Activated CD4-positive, alpha-beta T cell treated with anti-CD3 and anti-CD28 coated beads, Interleukin-2, amount 10 ng/mL, durations not matched to agents 7 days and 5 days (primary cell): ENCODE measurements at regions not wholly inside any gene's neighbourhood (a gene's known extent, or its start where the extent isn't known, plus 50 kb on each side); places are given as distances from the start of the nearest gene placed in this dataset.
"Not testable (repeated sequence)": the region's sequence is repeated elsewhere in the genome, so short reads cannot be mapped to it uniquely, and the experiment has no call there.

ENCODE experiments used
- CTCF ChIA-PET: fragments of 350-600 bp; sonication (Branson Sonifier 250); formaldehyde crosslinking; loops from one replicate; lab custom pipeline; 2021; ENCODE audit warnings: antibody characterized with exemption; lab: Charles Lee
- POLR2A ChIA-PET: fragments of 350-600 bp; sonication (Branson Sonifier 250); formaldehyde crosslinking; loops from one replicate; lab custom pipeline; 2021; ENCODE audit warnings: antibody characterized with exemption; lab: Charles Lee
- DNase-seq: peaks from one replicate; pipeline ENCODE4 v3.0.0-alpha.2; 2020
- H3K27ac Mint-ChIP-seq: one replicate; pipeline ENCODE4 v1.8.0; 2021; ENCODE audit warnings: mild to moderate bottlenecking, moderate library complexity, mixed read lengths
- H3K27me3 Mint-ChIP-seq: one replicate; pipeline ENCODE4 v1.8.0; 2021; ENCODE audit warnings: mixed read lengths
- H3K36me3 Mint-ChIP-seq: one replicate; pipeline ENCODE4 v1.8.0; 2021; ENCODE audit warnings: low read depth, mixed read lengths
- H3K4me1 Mint-ChIP-seq: one replicate; pipeline ENCODE4 v1.8.0; 2021; ENCODE audit warnings: mixed read lengths
- H3K4me3 Mint-ChIP-seq: one replicate; pipeline ENCODE4 v1.8.0; 2021; ENCODE audit warnings: mild to moderate bottlenecking, moderate library complexity, mixed read lengths
- H3K9me3 Mint-ChIP-seq: one replicate; pipeline ENCODE4 v1.8.0; 2021; ENCODE audit warnings: mixed read lengths

GRCh38 chr3:190959077-190959476, 96.6 kb upstream of the GMNC start:
- H3K27ac Mint-ChIP-seq = no peak overlapping the region
- no peaks in the 10 kb centered on the region for H3K4me1 Mint-ChIP-seq
- ChIA-PET CTCF (no interaction called here), POLR2A (no interaction called here)
- no peaks in the 10 kb centered on the region for H3K36me3 Mint-ChIP-seq
- no peak for DNase-seq
- H3K4me3 Mint-ChIP-seq = no peak overlapping the region
- H3K27me3 Mint-ChIP-seq = no peaks in the 10 kb centered on the region
- H3K9me3 Mint-ChIP-seq = peaks cover 3% of the 10 kb centered on the region

DNA sequence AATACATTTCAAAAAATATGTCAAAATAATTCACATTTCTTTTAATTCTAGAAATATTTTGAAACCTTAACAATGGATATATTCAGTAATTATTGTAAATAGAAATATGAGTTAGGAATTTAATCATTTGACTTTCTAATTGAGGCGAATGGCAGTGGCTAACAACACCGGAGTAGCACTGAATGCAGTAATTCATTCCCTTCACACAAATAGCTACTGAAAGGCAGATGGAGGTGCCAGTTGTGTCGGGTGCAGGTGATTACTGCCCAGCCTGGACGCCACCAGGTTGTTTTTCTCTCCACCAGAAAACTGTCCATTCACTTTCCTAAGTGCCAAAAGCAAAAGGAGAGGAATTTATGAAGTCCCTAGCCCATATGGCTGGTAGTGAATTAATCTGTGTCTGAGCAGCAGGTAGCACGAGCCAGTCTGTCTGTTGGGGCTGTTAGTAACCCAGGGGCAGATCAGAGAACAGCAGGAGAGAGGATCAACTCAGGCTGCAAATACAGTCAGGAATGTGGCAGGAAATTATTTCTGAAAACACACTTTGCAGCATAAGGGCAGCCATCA, 79.3 kb upstream of the GMNC start:
- DNase-seq = no peak
- no peak overlapping the region for H3K4me3 Mint-ChIP-seq
- no peaks in the 10 kb centered on the region for H3K36me3 Mint-ChIP-seq
- CTCF ChIA-PET = no interaction called here
- no peak overlapping the region for H3K27ac Mint-ChIP-seq
- no peaks in the 10 kb centered on the region for H3K27me3 Mint-ChIP-seq
- POLR2A ChIA-PET = no interaction called here
- no peaks in the 10 kb centered on the region for H3K4me1 Mint-ChIP-seq
- H3K9me3 Mint-ChIP-seq = no peaks in the 10 kb centered on the region

DNA sequence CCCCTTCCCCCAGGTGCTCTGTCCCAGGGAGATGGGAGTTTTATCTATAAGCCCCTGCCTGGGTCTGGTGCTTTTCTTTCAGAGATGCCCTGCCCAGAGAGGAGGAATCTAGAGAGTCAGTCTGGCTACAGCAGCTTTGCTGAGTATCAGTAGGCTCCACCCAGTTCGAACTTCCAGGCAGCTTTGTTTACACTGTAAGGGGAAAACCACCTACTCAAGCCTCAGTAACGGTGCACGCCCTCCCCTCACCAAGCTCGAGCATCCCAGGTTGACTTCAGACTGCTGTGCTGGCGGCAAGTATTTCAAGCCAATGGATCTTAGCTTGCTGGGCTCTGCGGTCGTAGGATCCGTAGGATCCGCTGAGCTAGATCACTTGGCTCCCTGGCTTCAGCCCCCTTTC, 72.1 kb upstream of the GMNC start:
- H3K9me3 Mint-ChIP-seq, CTCF ChIA-PET, H3K27me3 Mint-ChIP-seq, H3K27ac Mint-ChIP-seq, H3K36me3 Mint-ChIP-seq, POLR2A ChIA-PET, H3K4me3 Mint-ChIP-seq, H3K4me1 Mint-ChIP-seq, DNase-seq: not testable (repeated sequence)

GRCh38 chr3:190926619-190927018, 64.1 kb upstream of the GMNC start:
- ChIA-PET POLR2A (no interaction called here), CTCF (no interaction called here)
- Mint-ChIP-seq H3K36me3 (no peaks in the 10 kb centered on the region), H3K27me3 (no peaks in the 10 kb centered on the region), H3K9me3 (no peaks in the 10 kb centered on the region), H3K27ac (no peak overlapping the region), H3K4me1 (no peaks in the 10 kb centered on the region), H3K4me3 (no peak overlapping the region)
- DNase-seq = no peak

GRCh38 chr3:190912736-190913135, 50.2 kb upstream of the GMNC start:
- POLR2A ChIA-PET = no interaction called here
- no peak overlapping the region for H3K27ac Mint-ChIP-seq
- no peak overlapping the region for H3K4me3 Mint-ChIP-seq
- H3K27me3 Mint-ChIP-seq = no peaks in the 10 kb centered on the region
- CTCF ChIA-PET = no interaction called here
- H3K4me1 Mint-ChIP-seq = no peaks in the 10 kb centered on the region
- no peaks in the 10 kb centered on the region for H3K9me3 Mint-ChIP-seq
- no peaks in the 10 kb centered on the region for H3K36me3 Mint-ChIP-seq
- no peak for DNase-seq
